ENCODE measurements at regions not wholly inside any gene's neighbourhood (a gene's known extent, or its start where the extent isn't known, plus 50 kb on each side); places are given as distances from the start of the nearest gene placed in this dataset.

- Histone ChIP-seq H3K4me1 (ENCODE audit: insufficient read depth, low read length) (no peaks in the 10 kb centered on the region; the same call in 1 of the 2 replicates), H2BK120ac (ENCODE audit: low read depth, low read length, poor library complexity, severe bottlenecking) (no peak overlapping the region), H3T11ph (ENCODE audit: low read length) (no peak overlapping the region), H3K18ac (ENCODE audit: insufficient read length, low read depth, low read length) (no peak overlapping the region), H4K20me1 (ENCODE audit: control insufficient read depth, insufficient read depth, insufficient read length) (no peaks in the 10 kb centered on the region), H3K56ac (ENCODE audit: insufficient read length, low read depth, low read length) (no peak overlapping the region), H3K23ac (ENCODE audit: insufficient read length, low read depth, low read length) (no peak overlapping the region), H3K79me2 (ENCODE audit: insufficient read depth, low read length) (no peaks in the 10 kb centered on the region), H3K4me2 (ENCODE audit: insufficient read depth, insufficient read length, low read length) (no peak overlapping the region), H3K9me3 (ENCODE audit: control insufficient read depth, low read depth, low read length) (no peaks in the 10 kb centered on the region), H4K8ac (replicated peaks; ENCODE audit: insufficient read length, low read depth, low read length) (no peak overlapping the region), H2AFZ (ENCODE audit: low read length) (no peak overlapping the region), H4K91ac (ENCODE audit: insufficient read length, low read depth, low read length) (no peak overlapping the region), H3K79me1 (ENCODE audit: insufficient read depth, low read depth, low read length, poor library complexity, severe bottlenecking) (no peaks in the 10 kb centered on the region), H3K9ac (ENCODE audit: extremely low read depth, insufficient read length, low read length) (no peak overlapping the region), H3K23me2 (ENCODE audit: insufficient read length, low read depth, low read length, poor library complexity, severe bottlenecking) (no peaks in the 10 kb centered on the region), H2BK15ac (ENCODE audit: low read depth, low read length) (no peak overlapping the region), H3K27me3 (ENCODE audit: insufficient read depth, low read length) (no peaks in the 10 kb centered on the region), H2BK20ac (ENCODE audit: low read depth, low read length, poor library complexity, severe bottlenecking) (no peak overlapping the region), H4K5ac (ENCODE audit: insufficient read length, low read depth, low read length) (no peak overlapping the region), H2BK12ac (ENCODE audit: insufficient read length, low read depth, low read length) (no peak overlapping the region), H2BK5ac (ENCODE audit: insufficient read length, low read length) (no peak overlapping the region), H3K4ac (ENCODE audit: low read depth, low read length) (no peak overlapping the region), H3K14ac (ENCODE audit: insufficient read depth, low read length) (no peak overlapping the region), H3K27ac (ENCODE audit: insufficient read length, low read depth, low read length) (no peak overlapping the region), H2AK5ac (ENCODE audit: insufficient read length, low read length) (no peak overlapping the region)
- peaks cover 17 to 25% of the 10 kb centered on the region in 2 experiments for H3K4me1 Mint-ChIP-seq
- DNase-seq: no peak
- WGBS (ENCODE audit: extremely low coverage, insufficient read length, low lambda C conversion rate): no CpG with 5 or more reads among the region's 3 CpGs
- no peaks in the 10 kb centered on the region for H3K9me3 Mint-ChIP-seq
- no peak overlapping the region for H3K4me3 Mint-ChIP-seq
- H3K27me3 Mint-ChIP-seq (ENCODE audit: low read depth): no peaks in the 10 kb centered on the region
- no peak overlapping the region for H3K27ac Mint-ChIP-seq
- no peaks in the 10 kb centered on the region for H3K36me3 Mint-ChIP-seq (ENCODE audit: insufficient read depth in 1 of 3, low read depth in 3 of 3)
- TF ChIP-seq CTCF (conservative IDR thresholded peaks at IDR 0.05): no peak
Observed at GRCh38 chr9:83183621-83184020, 120.7 kb upstream of the RASEF start.
